GM12878 (cell line): ENCODE measurements at regions not wholly inside any gene's neighbourhood (a gene's known extent, or its start where the extent isn't known, plus 50 kb on each side); places are given as distances from the start of the nearest gene placed in this dataset.

ENCODE experiments used
- ATAC-seq: fragments of 200-7000 bp; cut with Tn5 transposase; 3 replicates; pipeline ENCODE4 v1.9.1; 2020; ENCODE audit warnings: mild to moderate bottlenecking, moderate library complexity
- BruUV-seq: library from RNA; stranded (reverse); fragments of 400-500 nt; replicated peaks from 2 replicates; lab custom pipeline; 2021; lab: Mats Ljungman, UMichigan
- CTCF ChIA-PET: fragments of 300-600 bp; sonication (Branson Sonifier 250); formaldehyde crosslinking; extraction: SDS; loops from one replicate; lab custom pipeline; 2021; ENCODE audit warnings: inconsistent platforms; lab: Yijun Ruan, JAX
- POLR2A ChIA-PET: fragments of 350-600 bp; formaldehyde crosslinking; extraction: SDS; loops from one replicate; lab custom pipeline; 2021; ENCODE audit warnings: inconsistent platforms; lab: Charles Lee
- RAD21 ChIA-PET: fragments of 300-600 bp; sonication (Branson Sonifier 250); formaldehyde crosslinking; loops from one replicate; lab custom pipeline; 2023; ENCODE audit warnings: antibody characterized with exemption; ENCODE audit not compliant: unreplicated experiment; lab: Charles Lee
- SMC1A ChIA-PET: fragments of 300-600 bp; sonication (Branson Sonifier 250); formaldehyde crosslinking; loops from one replicate; lab custom pipeline; 2023; ENCODE audit not compliant: unreplicated experiment, uncharacterized antibody; lab: Charles Lee
- DNase-seq: peaks from one replicate; pipeline ENCODE4 v3.0.0-alpha.2; 2011; ENCODE audit warnings: low read depth, low spot score
- FAIRE-seq: peaks from 3 replicates; lab custom pipeline; 2011; peaks lifted over from hg19 to GRCh38; lab: Jason Lieb, UNC
- H2AFZ ChIP-seq: 2 replicates; pipeline ENCODE4 v1.6.0; 2011; ENCODE audit warnings: low read depth, low read length, control low read depth; ENCODE audit not compliant: control insufficient read depth
- H3K27ac ChIP-seq: 2 replicates; pipeline ENCODE4 v1.5.1; 2011; ENCODE audit warnings: control low read depth; ENCODE audit not compliant: control insufficient read depth, insufficient read depth
- H3K27me3 ChIP-seq, 2 experiments: replicated peaks in 1 of 2; 2 replicates each; pipeline versions ENCODE4 v1.6.0 to v1.6.1; 2011; ENCODE audit warnings: low read length in 1 of 2; ENCODE audit not compliant: control insufficient read depth in 2 of 2, insufficient read depth in 2 of 2
- H3K36me3 ChIP-seq, 2 experiments: 2 replicates each; pipeline ENCODE4 v1.5.1; 2011; ENCODE audit warnings: low read length in 1 of 2; ENCODE audit not compliant: control insufficient read depth in 2 of 2, insufficient read depth in 2 of 2
- H3K4me1 ChIP-seq: 2 replicates; pipeline ENCODE4 v1.6.1; 2011; ENCODE audit warnings: mild to moderate bottlenecking, low read length, moderate library complexity, mixed read lengths; ENCODE audit not compliant: control insufficient read depth, insufficient read depth
- H3K4me2 ChIP-seq: 2 replicates; pipeline ENCODE4 v1.6.0; 2011; ENCODE audit warnings: control low read depth; ENCODE audit not compliant: control insufficient read depth, insufficient read depth
- H3K4me3 ChIP-seq: fragments of 200-600 bp; sonication (generic); 2 replicates; pipeline ENCODE4 v1.5.1; 2016
- H3K79me2 ChIP-seq: 2 replicates; pipeline ENCODE4 v1.6.0; 2011; ENCODE audit warnings: low read length; ENCODE audit not compliant: control insufficient read depth, insufficient read depth
- H3K9ac ChIP-seq: 2 replicates; pipeline ENCODE4 v1.8.0; 2011; ENCODE audit warnings: low read length, control low read depth, mixed read lengths; ENCODE audit not compliant: control insufficient read depth, insufficient read depth
- H3K9me3 ChIP-seq: replicated peaks from 3 replicates; pipeline ENCODE4 v1.5.1; 2011; ENCODE audit warnings: mild to moderate bottlenecking, low read length; ENCODE audit not compliant: control insufficient read depth, insufficient read depth
- H4K20me1 ChIP-seq: 2 replicates; pipeline ENCODE4 v1.6.0; 2011; ENCODE audit not compliant: control insufficient read depth, insufficient read depth
- ATF3 ChIP-seq: IDR thresholded peaks from 2 replicates; pipeline ENCODE4 v1.6.1; 2011; ENCODE audit warnings: low read depth, mild to moderate bottlenecking, low read length, moderate library complexity, borderline replicate concordance; ENCODE audit errors: extremely low read depth
- CTCF ChIP-seq, 3 experiments: IDR thresholded peaks in 2 of 3; conservative IDR thresholded peaks in 1 of 3; 2 replicates each; pipeline ENCODE4 v1.5.1; 2011; ENCODE audit warnings: low read depth in 3 of 3, low read length in 3 of 3, mild to moderate bottlenecking in 3 of 3, control low read depth in 2 of 3, moderate library complexity in 2 of 3, inconsistent platforms in 1 of 3, mixed read lengths in 1 of 3; ENCODE audit not compliant: control insufficient read depth in 2 of 3, insufficient read depth in 1 of 3; ENCODE audit errors: extremely low read depth in 1 of 3
- IRF4 ChIP-seq: IDR thresholded peaks from 2 replicates; pipeline ENCODE4 v1.6.1; 2011; ENCODE audit warnings: low read depth, low read length
- IRF5 ChIP-seq: fragments of 450-650 bp; IDR thresholded peaks from 2 replicates; pipeline ENCODE4 v1.6.1; 2017; ENCODE audit warnings: borderline replicate concordance
- NFYB ChIP-seq: IDR thresholded peaks from 2 replicates; pipeline ENCODE4 v1.6.1; 2011; ENCODE audit warnings: low read depth, mild to moderate bottlenecking, low read length, improper control_type of control experiment, moderate library complexity; ENCODE audit not compliant: insufficient read depth
- RAD21 ChIP-seq: IDR thresholded peaks from 2 replicates; pipeline ENCODE4 v1.6.1; 2011; ENCODE audit warnings: mild to moderate bottlenecking, low read depth, low read length, moderate library complexity; ENCODE audit not compliant: insufficient read depth
- SMC3 ChIP-seq: IDR thresholded peaks from 2 replicates; pipeline ENCODE4 v1.6.1; 2011; ENCODE audit warnings: low read length, improper control_type of control experiment, borderline replicate concordance
- TCF7 ChIP-seq: IDR thresholded peaks from 2 replicates; pipeline ENCODE4 v1.6.1; 2014; ENCODE audit warnings: antibody characterized with exemption, borderline replicate concordance
- ZNF687 ChIP-seq: fragments of 450-650 bp; IDR thresholded peaks from 2 replicates; pipeline ENCODE4 v1.6.1; 2017; ENCODE audit warnings: mild to moderate bottlenecking, moderate library complexity
- WGBS: methylation state at CpG from one replicate; pipeline ENCODE4 v1.1.6; 2016; ENCODE audit warnings: low lambda C conversion rate; ENCODE audit not compliant: insufficient replicate concordance, insufficient coverage; ENCODE audit errors: missing lambda C conversion rate; 5-methylcytosine and 5-hydroxymethylcytosine counted together
- in situ Hi-C: fragments of 300-500 bp; cut with MboI; formaldehyde crosslinking; loops from 9 replicates; pipeline ENCODE4 v1.14.3; 2018; ENCODE audit warnings: mixed read lengths
- intact Hi-C: fragments of 100-400 bp; cut with micrococcal nuclease; formaldehyde crosslinking; loops from one replicate; pipeline ENCODE4 v1.14.2; 2022; ENCODE audit not compliant: unreplicated experiment

GRCh38 chr16:48862087-48862532 is 252.1 kb upstream of the N4BP1 start:
- H3K79me2 ChIP-seq = no peaks in the 10 kb centered on the region
- H3K27me3 ChIP-seq = peaks cover 0 to 3% of the 10 kb centered on the region in 2 experiments; a peak in 1 of 4 replicates
- H3K4me3 ChIP-seq = no peak overlapping the region
- ATAC-seq (no peak), DNase-seq (no peak), FAIRE-seq (no peak)
- WGBS = 14% methylated on average over 8 of the region's 9 CpGs
- CTCF ChIA-PET = interaction anchor here (1.2 kb wide), 1 partner anchor 20 kb away, joined by 4 read pairs; no protein-coding TSS in a partner anchor
- in situ Hi-C loops = no loop called here
- H4K20me1 ChIP-seq = no peaks in the 10 kb centered on the region
- no peaks in the 10 kb centered on the region for H3K36me3 ChIP-seq
- H3K4me2 ChIP-seq = no peak overlapping the region
- BruUV-seq = no TSS peak
- intact Hi-C loops = no loop called here
- RAD21 ChIA-PET = interaction anchor here (1.7 kb wide), 1 partner anchor 491 kb away, joined by 3 read pairs; no protein-coding TSS in a partner anchor
- SMC1A ChIA-PET = interaction anchor here (1.3 kb wide), 1 partner anchor 431 kb away, joined by 3 read pairs; no protein-coding TSS in a partner anchor
- TF ChIP-seq CTCF (IDR thresholded peaks at IDR 0.05 in 2 of 3, conservative IDR thresholded peaks at IDR 0.05 in 1 of 3; ENCODE audit: control insufficient read depth in 2 of 3, extremely low read depth in 1 of 3, insufficient read depth in 1 of 3, low read depth in 3 of 3, low read length in 3 of 3) (peak in 2 of 3 experiments; percentile 14 to 22; a peak in 1 of 6 replicates), ZNF687 (no peak), IRF4 (no peak), IRF5 (no peak), ATF3 (no peak), SMC3 (peak; percentile 28; the same call in 1 of the 2 replicates), NFYB (no peak), TCF7 (no peak), RAD21 (peak; percentile 50)
- POLR2A ChIA-PET = no interaction called here
- H3K9me3 ChIP-seq = no peaks in the 10 kb centered on the region; the same call in 2 of the 3 replicates
- H3K27ac ChIP-seq = no peak overlapping the region
- H3K4me1 ChIP-seq = no peaks in the 10 kb centered on the region
- H2AFZ ChIP-seq = no peak overlapping the region
- no peak overlapping the region for H3K9ac ChIP-seq
